ENCODE measurements at regions not wholly inside any gene's neighbourhood (a gene's known extent, or its start where the extent isn't known, plus 50 kb on each side); places are given as distances from the start of the nearest gene placed in this dataset.

DNA sequence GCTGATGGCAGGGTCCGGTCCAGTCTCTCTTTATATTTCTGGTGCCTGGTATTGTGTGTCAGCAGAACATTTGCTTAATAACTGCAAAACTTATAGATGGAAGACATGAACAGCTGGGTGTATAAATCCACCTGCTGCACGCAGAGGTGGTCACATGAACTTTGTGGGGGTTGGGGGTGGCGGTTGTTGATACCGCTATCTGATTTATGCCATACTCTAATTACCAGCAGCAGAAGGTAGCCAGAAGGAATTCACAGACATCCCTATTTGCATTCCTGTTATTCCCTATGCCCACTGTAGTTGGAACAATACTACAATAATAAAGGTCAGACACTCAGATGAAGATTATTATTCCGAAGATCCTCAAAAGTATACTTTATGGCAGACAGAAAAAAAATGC, 121.6 kb upstream of the PUDP start:
- Histone ChIP-seq H3K4me3 (no peak overlapping the region), H3K27ac (ENCODE audit: low read depth in 1 of 2, low read length in 1 of 2) (no peak overlapping the region), H3K36me3 (ENCODE audit: control insufficient read depth in 4 of 4, insufficient read depth in 4 of 4, low read length in 4 of 4) (no peaks in the 10 kb centered on the region), H3K4me1 (ENCODE audit: control insufficient read depth in 5 of 5, insufficient read depth in 5 of 5, low read length in 5 of 5) (peaks cover 0 to 4% (median 2%) of the 10 kb centered on the region in 5 donors), H3K9ac (ENCODE audit: insufficient read depth in 1 of 2, low read length in 2 of 2) (no peak overlapping the region), H3K27me3 (ENCODE audit: control insufficient read depth in 3 of 3, insufficient read depth in 3 of 3, low read length in 2 of 3) (peaks cover 0 to 44% (median 9%) of the 10 kb centered on the region in 3 donors), H3K9me3 (ENCODE audit: control insufficient read depth in 4 of 4, insufficient read depth in 3 of 4, low read length in 3 of 4) (no peaks in the 10 kb centered on the region)
- ATAC-seq (ENCODE audit: insufficient read depth, low FRiP score) (no peak), DNase-seq (no peak)
- 86 to 89% methylated on average over 5 of the region's 5 CpGs for WGBS, 2 donors
- TF ChIP-seq, protein P1, sequence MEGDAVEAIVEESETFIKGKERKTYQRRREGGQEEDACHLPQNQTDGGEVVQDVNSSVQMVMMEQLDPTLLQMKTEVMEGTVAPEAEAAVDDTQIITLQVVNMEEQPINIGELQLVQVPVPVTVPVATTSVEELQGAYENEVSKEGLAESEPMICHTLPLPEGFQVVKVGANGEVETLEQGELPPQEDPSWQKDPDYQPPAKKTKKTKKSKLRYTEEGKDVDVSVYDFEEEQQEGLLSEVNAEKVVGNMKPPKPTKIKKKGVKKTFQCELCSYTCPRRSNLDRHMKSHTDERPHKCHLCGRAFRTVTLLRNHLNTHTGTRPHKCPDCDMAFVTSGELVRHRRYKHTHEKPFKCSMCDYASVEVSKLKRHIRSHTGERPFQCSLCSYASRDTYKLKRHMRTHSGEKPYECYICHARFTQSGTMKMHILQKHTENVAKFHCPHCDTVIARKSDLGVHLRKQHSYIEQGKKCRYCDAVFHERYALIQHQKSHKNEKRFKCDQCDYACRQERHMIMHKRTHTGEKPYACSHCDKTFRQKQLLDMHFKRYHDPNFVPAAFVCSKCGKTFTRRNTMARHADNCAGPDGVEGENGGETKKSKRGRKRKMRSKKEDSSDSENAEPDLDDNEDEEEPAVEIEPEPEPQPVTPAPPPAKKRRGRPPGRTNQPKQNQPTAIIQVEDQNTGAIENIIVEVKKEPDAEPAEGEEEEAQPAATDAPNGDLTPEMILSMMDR (IDR thresholded peaks at IDR 0.05; ENCODE audit: control extremely low read depth, extremely low read depth), result no peak

DNA sequence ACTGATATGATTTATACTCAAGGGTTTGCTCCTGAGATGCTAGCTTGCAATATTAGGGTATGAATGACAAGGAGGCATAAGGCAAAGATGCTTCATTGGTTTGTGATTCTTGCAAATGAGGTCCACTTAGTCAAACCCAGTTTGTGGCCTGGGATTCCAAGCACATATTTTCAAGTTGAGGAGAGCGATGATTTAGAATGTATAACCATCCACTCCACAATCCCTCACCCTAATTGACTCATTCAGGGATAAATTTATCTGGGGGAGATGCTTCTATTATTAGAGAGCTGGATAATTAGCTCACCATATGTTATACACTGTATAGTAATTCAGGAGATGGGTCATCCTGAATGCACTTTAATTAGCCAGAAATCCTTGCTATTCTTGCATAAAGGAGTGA, 118.3 kb upstream of the PUDP start:
- no peak for ATAC-seq (ENCODE audit: insufficient read depth, low FRiP score)
- TF ChIP-seq, protein P1 (IDR thresholded peaks at IDR 0.05; ENCODE audit: control extremely low read depth, extremely low read depth), result no peak
- 93 to 98% methylated on average over 1 of the region's 1 CpG for WGBS, 2 donors
- H3K4me1 ChIP-seq (ENCODE audit: control insufficient read depth in 5 of 5, insufficient read depth in 5 of 5, low read length in 5 of 5), result peaks cover 0 to 4% (median 0%) of the 10 kb centered on the region in 5 donors
- peaks cover 0 to 28% (median 5%) of the 10 kb centered on the region in 3 donors for H3K27me3 ChIP-seq (ENCODE audit: control insufficient read depth in 3 of 3, insufficient read depth in 3 of 3, low read length in 2 of 3)
- H3K27ac ChIP-seq (ENCODE audit: low read depth in 1 of 2, low read length in 1 of 2), result no peak overlapping the region
- H3K4me3 ChIP-seq, result no peak overlapping the region
- H3K36me3 ChIP-seq (ENCODE audit: control insufficient read depth in 4 of 4, insufficient read depth in 4 of 4, low read length in 4 of 4), result peaks cover 0 to 2% (median 0%) of the 10 kb centered on the region in 4 donors
- H3K9ac ChIP-seq (ENCODE audit: insufficient read depth in 1 of 2, low read length in 2 of 2), result no peak overlapping the region
- peaks cover 0 to 2% (median 0%) of the 10 kb centered on the region in 4 donors for H3K9me3 ChIP-seq (ENCODE audit: control insufficient read depth in 4 of 4, insufficient read depth in 3 of 4, low read length in 3 of 4)
- no peak for DNase-seq

DNA sequence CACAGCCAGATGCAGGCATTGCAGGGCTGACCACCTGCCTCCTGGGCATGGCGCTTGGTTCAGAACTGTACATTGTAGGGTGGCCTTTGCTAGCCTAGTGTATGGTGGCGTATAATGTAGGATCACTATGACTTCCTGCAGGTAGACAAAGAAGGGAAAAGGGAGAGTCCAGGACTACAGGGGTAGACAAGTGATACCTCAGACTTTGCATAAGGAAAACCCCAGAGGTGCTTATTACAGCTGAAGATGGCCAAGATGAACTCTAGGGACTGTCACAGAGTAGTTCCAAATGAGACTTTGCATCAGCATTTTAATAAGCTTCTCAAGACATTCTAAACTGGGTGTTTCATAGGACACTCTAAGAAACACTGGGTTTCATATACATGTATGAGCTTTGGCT, 116.4 kb upstream of the PUDP start:
- ATAC-seq (ENCODE audit: insufficient read depth, low FRiP score) (no peak), DNase-seq (no peak)
- peaks cover 0 to 2% (median 0%) of the 10 kb centered on the region in 4 donors for H3K36me3 ChIP-seq (ENCODE audit: control insufficient read depth in 4 of 4, insufficient read depth in 4 of 4, low read length in 4 of 4)
- H3K4me1 ChIP-seq (ENCODE audit: control insufficient read depth in 5 of 5, insufficient read depth in 5 of 5, low read length in 5 of 5), result peaks cover 0 to 3% (median 0%) of the 10 kb centered on the region in 5 donors
- peaks cover 0 to 20% (median 5%) of the 10 kb centered on the region in 3 donors for H3K27me3 ChIP-seq (ENCODE audit: control insufficient read depth in 3 of 3, insufficient read depth in 3 of 3, low read length in 2 of 3)
- TF ChIP-seq, protein P1 (IDR thresholded peaks at IDR 0.05; ENCODE audit: control extremely low read depth, extremely low read depth), result no peak
- no peak overlapping the region for H3K27ac ChIP-seq (ENCODE audit: low read depth in 1 of 2, low read length in 1 of 2)
- WGBS, 2 donors, result 94 to 97% methylated on average over 2 of the region's 2 CpGs
- H3K9me3 ChIP-seq (ENCODE audit: control insufficient read depth in 4 of 4, insufficient read depth in 3 of 4, low read length in 3 of 4), result peaks cover 0 to 2% (median 0%) of the 10 kb centered on the region in 4 donors
- H3K9ac ChIP-seq (ENCODE audit: insufficient read depth in 1 of 2, low read length in 2 of 2), result no peak overlapping the region
- no peak overlapping the region for H3K4me3 ChIP-seq

DNA sequence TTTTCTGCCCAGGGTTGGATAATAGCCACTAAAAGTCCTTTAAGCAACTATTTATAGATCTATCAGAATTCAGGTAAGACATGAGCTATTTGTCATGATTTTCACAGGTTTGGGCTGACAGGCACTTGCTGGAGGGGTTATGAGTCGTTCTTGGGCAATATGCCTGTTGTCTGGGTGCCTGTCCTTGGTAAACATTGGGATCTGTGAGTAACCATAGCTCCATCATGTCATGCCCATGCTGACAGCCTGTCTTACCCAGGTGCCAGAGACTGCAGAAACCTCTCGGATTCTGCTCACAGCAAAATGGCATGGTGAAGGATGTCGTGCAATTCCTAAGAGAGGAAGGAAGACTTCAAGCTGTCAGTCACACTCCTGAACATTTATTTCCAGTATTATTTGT, 116.0 kb upstream of the PUDP start:
- TF ChIP-seq, protein P1 (IDR thresholded peaks at IDR 0.05; ENCODE audit: control extremely low read depth, extremely low read depth), result no peak
- peaks cover 0 to 17% (median 5%) of the 10 kb centered on the region in 3 donors for H3K27me3 ChIP-seq (ENCODE audit: control insufficient read depth in 3 of 3, insufficient read depth in 3 of 3, low read length in 2 of 3)
- no peak overlapping the region for H3K4me3 ChIP-seq
- ATAC-seq (ENCODE audit: insufficient read depth, low FRiP score), result no peak
- H3K9me3 ChIP-seq (ENCODE audit: control insufficient read depth in 4 of 4, insufficient read depth in 3 of 4, low read length in 3 of 4), result peaks cover 0 to 2% (median 0%) of the 10 kb centered on the region in 4 donors
- WGBS, 2 donors, result 55 to 75% methylated on average over 2 to 3 of the region's 3 CpGs
- H3K36me3 ChIP-seq (ENCODE audit: control insufficient read depth in 4 of 4, insufficient read depth in 4 of 4, low read length in 4 of 4), result peaks cover 0 to 2% (median 0%) of the 10 kb centered on the region in 4 donors
- DNase-seq, result no peak
- H3K4me1 ChIP-seq (ENCODE audit: control insufficient read depth in 5 of 5, insufficient read depth in 5 of 5, low read length in 5 of 5), result peaks cover 0 to 2% (median 0%) of the 10 kb centered on the region in 5 donors
- no peak overlapping the region for H3K27ac ChIP-seq (ENCODE audit: low read depth in 1 of 2, low read length in 1 of 2)
- H3K9ac ChIP-seq (ENCODE audit: insufficient read depth in 1 of 2, low read length in 2 of 2), result no peak overlapping the region
